ENCODE measurements at regions not wholly inside any gene's neighbourhood (a gene's known extent, or its start where the extent isn't known, plus 50 kb on each side); places are given as distances from the start of the nearest gene placed in this dataset.

GRCh38 chr4:140252141-140252741 lies 98.3 kb upstream of the MAML3 start:
- in situ Hi-C loops (cut with HindIII; ENCODE audit: low sequenced_read_pairs) = no loop called here

GRCh38 chr4:140251571-140251970 lies 97.6 kb upstream of the MAML3 start:
- no peak for DNase-seq (ENCODE audit: low spot score)
- in situ Hi-C loops (cut with HindIII; ENCODE audit: low sequenced_read_pairs) = no loop called here

More at GRCh38 chr4:140252141-140252741, 98.3 kb upstream of the MAML3 start:
- peak; percentile 57 for DNase-seq (ENCODE audit: low spot score)

- in situ Hi-C loops (cut with HindIII; ENCODE audit: low sequenced_read_pairs) = no loop called here
- peak; percentile 10 for DNase-seq (ENCODE audit: low spot score)
Observed at GRCh38 chr4:140250989-140251552, 97.1 kb upstream of the MAML3 start.

GRCh38 chr4:140249351-140249750 lies 95.4 kb upstream of the MAML3 start:
- in situ Hi-C loops (cut with HindIII; ENCODE audit: low sequenced_read_pairs) = no loop called here
- DNase-seq (ENCODE audit: low spot score) = peak; percentile 5

GRCh38 chr4:140247237-140247636 lies 93.3 kb upstream of the MAML3 start:
- in situ Hi-C loops (cut with HindIII; ENCODE audit: low sequenced_read_pairs) = no loop called here
- DNase-seq (ENCODE audit: low spot score) = no peak

- peak; percentile 8 for DNase-seq (ENCODE audit: low spot score)
- in situ Hi-C loops (cut with HindIII; ENCODE audit: low sequenced_read_pairs) = no loop called here
Observed at GRCh38 chr4:140246216-140246615, 92.2 kb upstream of the MAML3 start.

- in situ Hi-C loops (cut with HindIII; ENCODE audit: low sequenced_read_pairs) = no loop called here
- no peak for DNase-seq (ENCODE audit: low spot score)
Observed at GRCh38 chr4:140244328-140244727, 90.3 kb upstream of the MAML3 start.

GRCh38 chr4:140243278-140243753 lies 89.3 kb upstream of the MAML3 start:
- in situ Hi-C loops (cut with HindIII; ENCODE audit: low sequenced_read_pairs) = no loop called here
- DNase-seq (ENCODE audit: low spot score) = no peak

- in situ Hi-C loops (cut with HindIII; ENCODE audit: low sequenced_read_pairs) = no loop called here
- no peak for DNase-seq (ENCODE audit: low spot score)
Observed at GRCh38 chr4:140242357-140243277, 88.6 kb upstream of the MAML3 start.

GRCh38 chr4:140240237-140240636 lies 86.3 kb upstream of the MAML3 start:
- in situ Hi-C loops (cut with HindIII; ENCODE audit: low sequenced_read_pairs) = no loop called here
- DNase-seq (ENCODE audit: low spot score) = peak; percentile 53

GRCh38 chr4:140239311-140239710 lies 85.3 kb upstream of the MAML3 start:
- DNase-seq (ENCODE audit: low spot score) = peak; percentile 71
- in situ Hi-C loops (cut with HindIII; ENCODE audit: low sequenced_read_pairs) = no loop called here

GRCh38 chr4:140238351-140239056 lies 84.5 kb upstream of the MAML3 start:
- in situ Hi-C loops (cut with HindIII; ENCODE audit: low sequenced_read_pairs) = no loop called here
- peak; percentile 96 for DNase-seq (ENCODE audit: low spot score)

GRCh38 chr4:140237616-140238350 lies 83.8 kb upstream of the MAML3 start:
- in situ Hi-C loops (cut with HindIII; ENCODE audit: low sequenced_read_pairs) = no loop called here
- DNase-seq (ENCODE audit: low spot score) = peak; percentile 62

- in situ Hi-C loops (cut with HindIII; ENCODE audit: low sequenced_read_pairs) = no loop called here
- DNase-seq (ENCODE audit: low spot score) = no peak
Observed at GRCh38 chr4:140236654-140237169, 82.7 kb upstream of the MAML3 start.

- DNase-seq (ENCODE audit: low spot score) = no peak
- in situ Hi-C loops (cut with HindIII; ENCODE audit: low sequenced_read_pairs) = no loop called here
Observed at GRCh38 chr4:140234697-140235060, 80.7 kb upstream of the MAML3 start.

GRCh38 chr4:140233791-140234696 lies 80.1 kb upstream of the MAML3 start:
- DNase-seq (ENCODE audit: low spot score) = no peak
- in situ Hi-C loops (cut with HindIII; ENCODE audit: low sequenced_read_pairs) = no loop called here

- DNase-seq (ENCODE audit: low spot score) = no peak
- in situ Hi-C loops (cut with HindIII; ENCODE audit: low sequenced_read_pairs) = no loop called here
Observed at GRCh38 chr4:140229881-140230280, 75.9 kb upstream of the MAML3 start.

- in situ Hi-C loops (cut with HindIII; ENCODE audit: low sequenced_read_pairs) = no loop called here
- no peak for DNase-seq (ENCODE audit: low spot score)
Observed at GRCh38 chr4:140227286-140227685, 73.3 kb upstream of the MAML3 start.

Measured in G401 (cell line).